Ovary (tissue), 3 donors: ENCODE measurements at regions not wholly inside any gene's neighbourhood (a gene's known extent, or its start where the extent isn't known, plus 50 kb on each side); places are given as distances from the start of the nearest gene placed in this dataset.

ENCODE experiments used
- CTCF ChIP-seq, 3 donors: fragments of 450-650 bp in 2 of 3; fragments of 200-600 bp in 1 of 3; IDR thresholded peaks; one replicate each; pipeline versions ENCODE4 v1.5.1 to v1.8.0; 2016 to 2022; ENCODE audit warnings: antibody characterized with exemption in 3 of 3, mild to moderate bottlenecking in 1 of 3
- POLR2A ChIP-seq: fragments of 450-650 bp; IDR thresholded peaks from one replicate; pipeline ENCODE4 v1.6.1; 2017; ENCODE audit warnings: antibody characterized with exemption, mild to moderate bottlenecking, moderate library complexity
- donor health status: DM: no; HTN: no; CAD: no.

GRCh38 chr12:92412856-92413255 is 267.2 kb upstream of the BTG1 start:
- TF ChIP-seq POLR2A: no peak
- TF ChIP-seq CTCF (IDR thresholded peaks at IDR 0.05): no peak
